Left lobe of liver (tissue), 2 donors: ENCODE measurements at regions not wholly inside any gene's neighbourhood (a gene's known extent, or its start where the extent isn't known, plus 50 kb on each side); places are given as distances from the start of the nearest gene placed in this dataset.
"Not testable (repeated sequence)": the region's sequence is repeated elsewhere in the genome, so short reads cannot be mapped to it uniquely, and the experiment has no call there.

ENCODE experiments used
- ATAC-seq: fragments of 200-7000 bp; cut with Tn5 transposase; one replicate; pipeline ENCODE4 v1.9.1; 2020; ENCODE audit warnings: mild to moderate bottlenecking, moderate library complexity
- DNase-seq: peaks from one replicate; pipeline ENCODE4 v3.0.0-alpha.2; 2020; ENCODE audit warnings: low spot score
- donor health status: DM: no; HTN: no; CAD: no; lungs with moderate emphysema.
- donor health status: DM: no; HTN: yes; CAD: no.

GRCh38 chr1:55767171-55767570 is 552.0 kb upstream of the USP24 start:
- no peak for ATAC-seq

GRCh38 chr1:55765505-55765904 is 550.3 kb upstream of the USP24 start:
- DNase-seq, ATAC-seq: not testable (repeated sequence)

More at GRCh38 chr1:55767171-55767570, 552.0 kb upstream of the USP24 start:
- no peak for DNase-seq

- no peak for ATAC-seq
- DNase-seq: no peak
Observed at GRCh38 chr1:55751776-55752175, 536.6 kb upstream of the USP24 start.

GRCh38 chr1:55750628-55750995 is 535.4 kb upstream of the USP24 start:
- ATAC-seq: no peak

GRCh38 chr1:55749975-55750627 is 534.9 kb upstream of the USP24 start:
- no peak for DNase-seq
- ATAC-seq: no peak

More at GRCh38 chr1:55750628-55750995, 535.4 kb upstream of the USP24 start:
- DNase-seq: no peak

- DNase-seq (no peak), ATAC-seq (no peak)
Observed at GRCh38 chr1:55747408-55747841, 532.3 kb upstream of the USP24 start.

- ATAC-seq (no peak), DNase-seq (no peak)
Observed at GRCh38 chr1:55746710-55747109, 531.5 kb upstream of the USP24 start.

- ATAC-seq (no peak), DNase-seq (no peak)
Observed at GRCh38 chr1:55741516-55741915, 526.4 kb upstream of the USP24 start.

- DNase-seq (no peak), ATAC-seq (no peak)
Observed at GRCh38 chr1:55735106-55735505, 519.9 kb upstream of the USP24 start.

GRCh38 chr1:55726994-55727393 is 511.8 kb upstream of the USP24 start:
- no peak for DNase-seq
- no peak for ATAC-seq

GRCh38 chr1:55725378-55725777 is 510.2 kb upstream of the USP24 start:
- DNase-seq: no peak
- no peak for ATAC-seq

- DNase-seq (no peak), ATAC-seq (no peak)
Observed at GRCh38 chr1:55724551-55725325, 509.6 kb upstream of the USP24 start.

- no peak for ATAC-seq
- no peak for DNase-seq
Observed at GRCh38 chr1:55723001-55723400, 507.8 kb upstream of the USP24 start.

GRCh38 chr1:55720261-55720660 is 505.1 kb upstream of the USP24 start:
- ATAC-seq: no peak

GRCh38 chr1:55718758-55719671 is 503.9 kb upstream of the USP24 start:
- no peak for DNase-seq
- ATAC-seq: peak; percentile 81

More at GRCh38 chr1:55720261-55720660, 505.1 kb upstream of the USP24 start:
- DNase-seq: no peak

GRCh38 chr1:55717111-55717510 is 501.9 kb upstream of the USP24 start:
- no peak for ATAC-seq

GRCh38 chr1:55716610-55717009 is 501.4 kb upstream of the USP24 start:
- ATAC-seq: no peak

More at GRCh38 chr1:55717111-55717510, 501.9 kb upstream of the USP24 start:
- no peak for DNase-seq

GRCh38 chr1:55716151-55716550 is 501.0 kb upstream of the USP24 start:
- DNase-seq (no peak), ATAC-seq (no peak)

More at GRCh38 chr1:55716610-55717009, 501.4 kb upstream of the USP24 start:
- DNase-seq: no peak

GRCh38 chr1:55714230-55714629 is 499.1 kb upstream of the USP24 start:
- ATAC-seq (peak; percentile 51), DNase-seq (no peak)

GRCh38 chr1:55713516-55713915 is 498.4 kb upstream of the USP24 start:
- DNase-seq (no peak), ATAC-seq (no peak)

GRCh38 chr1:55712148-55712547 is 497.0 kb upstream of the USP24 start:
- ATAC-seq: no peak
- DNase-seq: no peak
